Fibroblast of pulmonary artery (primary cell): ENCODE measurements at regions not wholly inside any gene's neighbourhood (a gene's known extent, or its start where the extent isn't known, plus 50 kb on each side); places are given as distances from the start of the nearest gene placed in this dataset.

Experiments
- DNase-seq: peaks from one replicate; pipeline ENCODE4 v3.0.0-alpha.2; 2010; ENCODE audit warnings: low read depth
- H3K4me3 ChIP-seq: replicated peaks from 2 replicates; pipeline ENCODE4 v1.5.1; 2011; ENCODE audit warnings: low read depth, mild to moderate bottlenecking, control low read depth, low read length, moderate library complexity
- CTCF ChIP-seq: IDR thresholded peaks from 2 replicates; pipeline ENCODE4 v1.5.1; 2011; ENCODE audit warnings: mild to moderate bottlenecking, control low read depth, low read length, inconsistent platforms; ENCODE audit errors: missing control alignments

GRCh38 chr16:75931970-75932369 lies 205.7 kb upstream of the CPHXL start:
- H3K4me3 ChIP-seq: no peak overlapping the region
- DNase-seq: no peak
- no peak for TF ChIP-seq CTCF

GRCh38 chr16:75938818-75939217 lies 212.5 kb upstream of the CPHXL start:
- TF ChIP-seq CTCF: no peak
- DNase-seq: no peak
- H3K4me3 ChIP-seq: no peak overlapping the region

- no peak for DNase-seq
- no peak overlapping the region for H3K4me3 ChIP-seq
- no peak for TF ChIP-seq CTCF
These were observed 216.1 kb upstream of the CPHXL start for GRCh38 chr16:75942351-75942750.

- no peak for TF ChIP-seq CTCF
- H3K4me3 ChIP-seq: no peak overlapping the region
- no peak for DNase-seq
These were observed 216.6 kb upstream of the CPHXL start for GRCh38 chr16:75942936-75943335.

- DNase-seq: no peak
These were observed 217.6 kb upstream of the CPHXL start for GRCh38 chr16:75943705-75944514.

GRCh38 chr16:75945916-75946457 lies 219.7 kb upstream of the CPHXL start:
- no peak for DNase-seq
- no peak overlapping the region for H3K4me3 ChIP-seq
- TF ChIP-seq CTCF: no peak

More at GRCh38 chr16:75943705-75944514, 217.6 kb upstream of the CPHXL start:
- TF ChIP-seq CTCF: no peak
- no peak overlapping the region for H3K4me3 ChIP-seq
